Skeletal muscle satellite cell (primary cell): ENCODE measurements at regions not wholly inside any gene's neighbourhood (a gene's known extent, or its start where the extent isn't known, plus 50 kb on each side); places are given as distances from the start of the nearest gene placed in this dataset.

Source experiments
- H3K27me3 ChIP-seq: 2 replicates; pipeline ENCODE4 v1.7.0; 2013; ENCODE audit warnings: low read length; ENCODE audit not compliant: control insufficient read depth, insufficient read depth
- H3K36me3 ChIP-seq: 2 replicates; pipeline ENCODE4 v1.7.0; 2013; ENCODE audit warnings: mild to moderate bottlenecking, control low read depth, low read length; ENCODE audit not compliant: insufficient read depth
- H3K4me1 ChIP-seq: 2 replicates; pipeline ENCODE4 v1.7.0; 2013; ENCODE audit warnings: low read length; ENCODE audit not compliant: control insufficient read depth, insufficient read depth
- H3K4me2 ChIP-seq: 2 replicates; pipeline ENCODE4 v1.7.0; 2013; ENCODE audit warnings: mild to moderate bottlenecking, low read length
- H3K4me3 ChIP-seq: 2 replicates; pipeline ENCODE4 v1.7.0; 2013; ENCODE audit warnings: low read length
- H3K9ac ChIP-seq: 2 replicates; pipeline ENCODE4 v1.7.0; 2013; ENCODE audit warnings: mild to moderate bottlenecking, low read depth, low read length, moderate library complexity
- H3K9me3 ChIP-seq: replicated peaks from 2 replicates; pipeline ENCODE4 v1.7.0; 2013; ENCODE audit warnings: mild to moderate bottlenecking, control low read depth, low read length

DNA sequence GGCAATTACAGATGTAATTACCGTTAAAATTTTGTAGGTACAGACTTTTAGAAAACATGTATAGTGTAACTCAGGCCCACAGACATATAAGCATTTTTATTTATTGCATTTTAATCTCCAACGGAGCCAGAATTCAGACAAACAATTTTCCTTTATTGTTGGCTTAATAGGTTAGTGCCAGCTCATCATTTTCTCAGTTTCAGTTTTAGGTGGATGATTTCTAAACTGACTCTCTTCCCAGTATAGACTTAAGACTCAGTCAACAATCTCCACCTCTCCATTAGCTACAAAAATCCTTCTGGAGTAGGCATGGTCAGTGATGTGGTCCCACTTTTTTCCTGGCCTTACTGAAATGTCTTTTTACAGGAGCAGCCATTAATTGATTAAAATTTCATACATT, 994.6 kb downstream of the TBL1XR1 start:
- H3K9me3 ChIP-seq: no peaks in the 10 kb centered on the region
- H3K4me2 ChIP-seq: no peak overlapping the region
- no peaks in the 10 kb centered on the region for H3K4me1 ChIP-seq
- H3K4me3 ChIP-seq: no peak overlapping the region
- H3K36me3 ChIP-seq: no peaks in the 10 kb centered on the region
- no peak overlapping the region for H3K9ac ChIP-seq
- no peaks in the 10 kb centered on the region for H3K27me3 ChIP-seq

DNA sequence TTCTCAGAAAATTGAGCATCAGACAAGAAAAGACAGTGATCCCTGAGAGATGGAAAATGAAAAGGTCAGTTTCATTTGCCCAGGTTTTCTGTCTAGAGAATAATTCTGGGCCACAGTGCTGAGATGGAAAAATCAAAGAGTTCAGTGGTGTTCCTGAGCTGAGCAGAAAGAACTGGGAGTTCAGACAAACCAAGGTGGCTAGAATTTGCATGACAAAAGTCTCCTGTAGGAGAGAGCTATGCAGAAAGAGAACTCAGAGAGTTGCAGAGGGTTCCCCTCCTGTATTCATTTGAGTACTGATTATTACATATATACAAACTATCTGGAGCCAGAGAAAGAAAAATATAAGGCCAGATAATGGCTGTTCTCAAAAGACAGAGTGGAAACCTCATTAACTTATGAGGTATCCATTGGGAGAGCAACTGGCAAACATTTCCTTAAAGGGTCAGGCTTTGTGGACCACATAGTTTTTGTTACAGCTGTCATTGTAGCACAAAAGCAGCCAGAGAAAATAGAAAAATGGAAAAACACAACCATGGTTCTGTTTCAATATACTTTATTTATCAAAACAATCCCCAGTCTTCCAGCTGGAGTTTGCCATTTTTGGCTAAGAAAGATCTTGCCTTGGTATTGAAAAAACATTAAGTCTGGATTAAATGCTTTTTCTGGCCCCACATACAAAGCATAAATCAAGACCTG, 1004.1 kb downstream of the TBL1XR1 start:
- H3K4me3 ChIP-seq: no peak overlapping the region
- no peak overlapping the region for H3K9ac ChIP-seq
- H3K4me2 ChIP-seq: no peak overlapping the region
- no peaks in the 10 kb centered on the region for H3K4me1 ChIP-seq
- no peaks in the 10 kb centered on the region for H3K27me3 ChIP-seq
- H3K36me3 ChIP-seq: no peaks in the 10 kb centered on the region
- no peaks in the 10 kb centered on the region for H3K9me3 ChIP-seq

GRCh38 chr3:176190755-176191154, 1006.5 kb downstream of the TBL1XR1 start:
- H3K4me1 ChIP-seq: no peaks in the 10 kb centered on the region
- no peak overlapping the region for H3K9ac ChIP-seq
- no peaks in the 10 kb centered on the region for H3K36me3 ChIP-seq
- no peaks in the 10 kb centered on the region for H3K27me3 ChIP-seq
- H3K4me3 ChIP-seq: no peak overlapping the region
- H3K4me2 ChIP-seq: no peak overlapping the region
- H3K9me3 ChIP-seq: no peaks in the 10 kb centered on the region

- Histone ChIP-seq H3K4me2 (no peak overlapping the region), H3K4me3 (no peak overlapping the region), H3K36me3 (no peaks in the 10 kb centered on the region), H3K4me1 (no peaks in the 10 kb centered on the region), H3K9me3 (no peaks in the 10 kb centered on the region), H3K9ac (no peak overlapping the region), H3K27me3 (no peaks in the 10 kb centered on the region)
Observed at GRCh38 chr3:176183181-176183580, 1014.1 kb downstream of the TBL1XR1 start.

- Histone ChIP-seq H3K9ac (no peak overlapping the region), H3K9me3 (no peaks in the 10 kb centered on the region), H3K27me3 (no peaks in the 10 kb centered on the region), H3K36me3 (no peaks in the 10 kb centered on the region), H3K4me2 (no peak overlapping the region), H3K4me3 (no peak overlapping the region), H3K4me1 (no peaks in the 10 kb centered on the region)
Observed at GRCh38 chr3:176174060-176174459, 1023.2 kb downstream of the TBL1XR1 start.

DNA sequence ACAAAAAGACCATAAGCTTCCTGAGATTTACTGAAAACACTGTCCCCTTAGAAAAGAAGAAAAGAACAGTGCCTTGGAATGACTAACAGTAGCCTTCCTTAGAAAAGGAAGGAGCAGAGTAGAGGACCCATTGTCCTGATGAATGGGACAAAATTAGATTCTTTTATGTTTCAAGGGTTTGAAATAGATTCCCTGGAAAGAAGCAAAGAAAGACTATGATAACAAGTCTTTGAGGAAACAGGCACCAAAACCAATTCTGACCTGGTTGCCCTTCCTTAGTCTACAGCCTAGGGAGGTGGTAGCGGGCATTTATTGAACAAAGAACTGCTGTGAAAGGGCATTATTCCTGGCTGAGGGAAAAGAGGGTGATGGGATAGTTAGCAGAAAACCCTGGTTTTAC, 1024.8 kb downstream of the TBL1XR1 start:
- H3K36me3 ChIP-seq: no peaks in the 10 kb centered on the region
- no peaks in the 10 kb centered on the region for H3K4me1 ChIP-seq
- no peak overlapping the region for H3K4me3 ChIP-seq
- no peaks in the 10 kb centered on the region for H3K9me3 ChIP-seq
- no peak overlapping the region for H3K4me2 ChIP-seq
- no peak overlapping the region for H3K9ac ChIP-seq
- no peaks in the 10 kb centered on the region for H3K27me3 ChIP-seq

GRCh38 chr3:176167272-176167671, 1030.0 kb downstream of the TBL1XR1 start:
- Histone ChIP-seq H3K36me3 (no peaks in the 10 kb centered on the region), H3K9ac (no peak overlapping the region), H3K9me3 (no peaks in the 10 kb centered on the region), H3K4me1 (no peaks in the 10 kb centered on the region), H3K27me3 (no peaks in the 10 kb centered on the region), H3K4me3 (no peak overlapping the region), H3K4me2 (no peak overlapping the region)

DNA sequence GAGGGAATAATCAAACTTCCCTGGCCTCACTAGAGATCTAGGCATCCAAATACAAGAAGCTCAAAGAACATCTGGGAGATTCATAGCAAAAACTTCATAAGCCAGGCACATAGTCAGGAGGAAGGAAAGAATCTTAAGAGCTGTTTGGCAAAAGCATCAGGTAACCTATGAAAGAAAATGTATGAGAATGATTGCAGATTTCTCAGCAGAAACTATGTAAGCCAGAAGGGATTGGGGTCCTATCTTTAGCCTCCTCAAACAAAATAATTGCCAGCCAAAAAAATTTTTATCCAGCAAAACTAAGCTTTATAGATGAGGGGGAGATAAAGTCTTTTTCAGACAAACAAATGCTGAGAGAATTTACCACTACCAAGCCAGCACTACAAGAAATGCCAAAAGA, 1036.3 kb downstream of the TBL1XR1 start:
- no peak overlapping the region for H3K9ac ChIP-seq
- no peaks in the 10 kb centered on the region for H3K36me3 ChIP-seq
- H3K27me3 ChIP-seq: no peaks in the 10 kb centered on the region
- H3K9me3 ChIP-seq: no peaks in the 10 kb centered on the region
- H3K4me2 ChIP-seq: no peak overlapping the region
- H3K4me1 ChIP-seq: no peaks in the 10 kb centered on the region
- no peak overlapping the region for H3K4me3 ChIP-seq

DNA sequence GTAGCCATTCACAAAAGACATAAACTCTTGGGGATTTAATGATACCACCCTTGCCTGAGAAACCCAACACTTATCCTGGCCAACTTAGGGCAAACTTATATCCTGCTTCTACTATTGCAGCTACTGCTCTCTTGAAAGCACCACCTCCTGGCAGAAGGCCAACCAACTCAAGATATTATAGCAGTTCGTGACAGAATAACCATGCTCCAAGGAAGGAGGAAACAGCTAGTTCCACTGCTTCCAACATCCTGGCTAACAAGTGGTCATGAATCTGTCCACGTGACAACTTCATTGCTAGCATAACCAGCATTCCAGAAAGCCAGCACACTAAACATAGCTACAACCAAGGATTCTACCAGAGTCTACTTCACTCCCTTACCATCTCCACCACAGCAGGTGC, 1037.5 kb downstream of the TBL1XR1 start:
- Histone ChIP-seq H3K4me2 (no peak overlapping the region), H3K36me3 (no peaks in the 10 kb centered on the region), H3K27me3 (no peaks in the 10 kb centered on the region), H3K4me1 (no peaks in the 10 kb centered on the region), H3K4me3 (no peak overlapping the region), H3K9me3 (no peaks in the 10 kb centered on the region), H3K9ac (no peak overlapping the region)

- no peak overlapping the region for H3K9ac ChIP-seq
- H3K36me3 ChIP-seq: no peaks in the 10 kb centered on the region
- H3K27me3 ChIP-seq: no peaks in the 10 kb centered on the region
- H3K4me2 ChIP-seq: no peak overlapping the region
- H3K9me3 ChIP-seq: no peaks in the 10 kb centered on the region
- H3K4me1 ChIP-seq: no peaks in the 10 kb centered on the region
- no peak overlapping the region for H3K4me3 ChIP-seq
Observed at GRCh38 chr3:176155012-176155411, 1042.3 kb downstream of the TBL1XR1 start.

DNA sequence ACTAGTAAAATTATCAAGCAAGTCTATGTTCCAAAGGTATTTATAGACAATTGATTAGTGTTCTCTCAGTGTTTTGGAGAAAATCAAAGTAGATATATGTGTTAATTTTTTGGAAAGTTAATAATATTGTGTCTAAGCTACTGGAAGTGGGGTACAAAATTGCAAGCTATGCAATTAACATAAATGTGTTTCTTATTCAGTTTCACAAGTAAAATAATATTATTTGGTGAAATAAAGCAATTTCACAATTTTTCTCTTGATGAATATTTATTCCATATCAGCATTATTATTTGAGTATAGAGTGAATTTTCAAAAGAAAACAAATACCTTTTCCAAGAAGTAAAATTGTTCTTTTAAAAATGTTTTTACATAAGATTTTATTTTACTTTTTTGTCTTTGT, 1047.7 kb downstream of the TBL1XR1 start:
- Histone ChIP-seq H3K9ac (no peak overlapping the region), H3K27me3 (no peaks in the 10 kb centered on the region), H3K36me3 (no peaks in the 10 kb centered on the region), H3K4me3 (no peak overlapping the region), H3K4me2 (no peak overlapping the region), H3K4me1 (no peaks in the 10 kb centered on the region), H3K9me3 (no peaks in the 10 kb centered on the region)

DNA sequence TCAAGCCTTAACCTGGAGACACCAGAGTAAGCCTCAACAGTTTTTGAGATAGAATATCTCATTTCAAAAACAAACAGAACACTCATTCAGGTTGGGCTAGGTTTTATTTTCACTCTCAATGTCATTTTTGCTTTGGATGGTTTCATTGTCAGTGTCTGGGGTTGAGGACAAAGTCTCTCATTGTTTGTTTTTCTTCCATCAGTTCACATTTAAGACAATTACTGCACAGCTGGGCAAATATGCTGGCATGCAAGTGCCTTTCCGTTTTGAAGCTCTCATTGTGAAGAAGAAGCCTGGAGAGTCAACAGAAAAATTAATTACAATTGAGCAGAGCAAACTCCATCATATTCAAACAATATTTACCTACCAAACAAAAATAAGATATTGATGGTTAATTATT, 1050.0 kb downstream of the TBL1XR1 start:
- Histone ChIP-seq H3K9ac (no peak overlapping the region), H3K36me3 (no peaks in the 10 kb centered on the region), H3K4me2 (no peak overlapping the region), H3K4me3 (no peak overlapping the region), H3K4me1 (no peaks in the 10 kb centered on the region), H3K27me3 (no peaks in the 10 kb centered on the region), H3K9me3 (no peaks in the 10 kb centered on the region)
